Epithelial cell of proximal tubule (primary cell): ENCODE measurements at regions not wholly inside any gene's neighbourhood (a gene's known extent, or its start where the extent isn't known, plus 50 kb on each side); places are given as distances from the start of the nearest gene placed in this dataset.

ENCODE experiments used
- DNase-seq: peaks from one replicate; pipeline ENCODE4 v3.0.0-alpha.2; 2011; ENCODE audit warnings: low read depth
- H3K4me3 ChIP-seq: 2 replicates; pipeline ENCODE4 v1.5.1; 2011; ENCODE audit warnings: low read depth, mild to moderate bottlenecking, low read length
- TF ChIP-seq, protein P1 (sequence below): conservative IDR thresholded peaks from 2 replicates; pipeline ENCODE4 v1.5.1; 2012; ENCODE audit warnings: low read depth, mild to moderate bottlenecking, low read length

- DNase-seq, result no peak
- TF ChIP-seq, protein P1, sequence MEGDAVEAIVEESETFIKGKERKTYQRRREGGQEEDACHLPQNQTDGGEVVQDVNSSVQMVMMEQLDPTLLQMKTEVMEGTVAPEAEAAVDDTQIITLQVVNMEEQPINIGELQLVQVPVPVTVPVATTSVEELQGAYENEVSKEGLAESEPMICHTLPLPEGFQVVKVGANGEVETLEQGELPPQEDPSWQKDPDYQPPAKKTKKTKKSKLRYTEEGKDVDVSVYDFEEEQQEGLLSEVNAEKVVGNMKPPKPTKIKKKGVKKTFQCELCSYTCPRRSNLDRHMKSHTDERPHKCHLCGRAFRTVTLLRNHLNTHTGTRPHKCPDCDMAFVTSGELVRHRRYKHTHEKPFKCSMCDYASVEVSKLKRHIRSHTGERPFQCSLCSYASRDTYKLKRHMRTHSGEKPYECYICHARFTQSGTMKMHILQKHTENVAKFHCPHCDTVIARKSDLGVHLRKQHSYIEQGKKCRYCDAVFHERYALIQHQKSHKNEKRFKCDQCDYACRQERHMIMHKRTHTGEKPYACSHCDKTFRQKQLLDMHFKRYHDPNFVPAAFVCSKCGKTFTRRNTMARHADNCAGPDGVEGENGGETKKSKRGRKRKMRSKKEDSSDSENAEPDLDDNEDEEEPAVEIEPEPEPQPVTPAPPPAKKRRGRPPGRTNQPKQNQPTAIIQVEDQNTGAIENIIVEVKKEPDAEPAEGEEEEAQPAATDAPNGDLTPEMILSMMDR, result no peak
Measured at GRCh38 chr1:177708406-177708805, 261.5 kb downstream of the SEC16B start.

GRCh38 chr1:177706977-177707376, 262.9 kb downstream of the SEC16B start:
- DNase-seq, result no peak
- TF ChIP-seq, protein P1, result no peak
- H3K4me3 ChIP-seq, result no peak overlapping the region

More at GRCh38 chr1:177708406-177708805, 261.5 kb downstream of the SEC16B start:
- no peak overlapping the region for H3K4me3 ChIP-seq

- DNase-seq, result no peak
- TF ChIP-seq, protein P1, result no peak
- H3K4me3 ChIP-seq, result no peak overlapping the region
Measured at GRCh38 chr1:177705839-177706238, 264.0 kb downstream of the SEC16B start.

- no peak for DNase-seq
- TF ChIP-seq, protein P1, result no peak
Measured at GRCh38 chr1:177703888-177704446, 265.9 kb downstream of the SEC16B start.

GRCh38 chr1:177701654-177702353, 268.1 kb downstream of the SEC16B start:
- TF ChIP-seq, protein P1, result no peak
- DNase-seq, result no peak
- H3K4me3 ChIP-seq, result no peak overlapping the region

More at GRCh38 chr1:177703888-177704446, 265.9 kb downstream of the SEC16B start:
- no peak overlapping the region for H3K4me3 ChIP-seq

DNA sequence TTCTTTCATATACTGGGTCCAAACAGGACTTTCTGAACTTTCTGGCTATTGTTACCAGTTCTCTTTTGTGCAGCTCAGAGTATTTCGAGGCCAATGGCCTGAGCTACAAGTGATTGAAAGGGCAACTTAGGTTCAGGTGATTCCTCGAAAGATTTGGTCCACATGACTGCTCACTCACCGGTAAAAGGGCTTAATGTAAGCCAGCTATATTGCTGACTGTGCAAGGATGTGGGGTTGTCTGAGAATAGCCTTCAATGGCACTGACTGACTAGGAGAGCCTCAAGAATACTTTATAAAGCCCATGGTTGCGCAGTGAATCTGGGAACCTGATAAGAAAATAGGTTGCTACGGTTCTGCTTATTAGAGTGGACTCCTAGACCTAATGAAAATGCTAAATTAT, 269.0 kb downstream of the SEC16B start:
- H3K4me3 ChIP-seq, result no peak overlapping the region
- no peak for DNase-seq
- TF ChIP-seq, protein P1, result no peak

GRCh38 chr1:177690996-177691395, 278.9 kb downstream of the SEC16B start:
- TF ChIP-seq, protein P1, result no peak
- DNase-seq, result no peak
- H3K4me3 ChIP-seq, result no peak overlapping the region
